ENCODE measurements at regions not wholly inside any gene's neighbourhood (a gene's known extent, or its start where the extent isn't known, plus 50 kb on each side); places are given as distances from the start of the nearest gene placed in this dataset. TPM values are rescaled to one million over a fixed set of nuclear protein-coding genes. Genes with fewer than 3 reads are reported as not detected.

GRCh38 chr4:37165844-37166243 is 78.7 kb upstream of the NWD2 start:
- Histone ChIP-seq H3K36me3 (replicated peaks; ENCODE audit: insufficient read depth, low read depth) (no peaks in the 10 kb centered on the region), H3K9me3 (ENCODE audit: low read depth) (no peaks in the 10 kb centered on the region), H3K9me2 (replicated peaks; ENCODE audit: insufficient read depth) (no peaks in the 10 kb centered on the region), H4K20me1 (ENCODE audit: insufficient read depth, poor library complexity, severe bottlenecking) (no peaks in the 10 kb centered on the region), H2AFZ (no peak overlapping the region), H3K4me2 (no peak overlapping the region), H3K4me1 (ENCODE audit: insufficient read depth) (no peaks in the 10 kb centered on the region), H3K79me2 (no peaks in the 10 kb centered on the region), H3K4me3 (no peak overlapping the region), H3K27me3 (peaks cover 8% of the 10 kb centered on the region), H3K27ac (no peak overlapping the region)
- DNase-seq (ENCODE audit: low spot score) = no peak
- TF ChIP-seq EZH2 (IDR thresholded peaks at IDR 0.05; ENCODE audit: borderline replicate concordance) = no peak
- no peak for TF ChIP-seq EZH2phosphoT487 (IDR thresholded peaks at IDR 0.05; ENCODE audit: low read depth, severe bottlenecking, unreplicated experiment)
- TF ChIP-seq CTCF (IDR thresholded peaks at IDR 0.05; ENCODE audit: poor library complexity) = no peak
- WGBS (ENCODE audit: low lambda C conversion rate, missing lambda C conversion rate) = 92% methylated on average over 3 of the region's 3 CpGs

GRCh38 chr4:37169956-37170355 is 74.6 kb upstream of the NWD2 start:
- Histone ChIP-seq H3K27me3 (peaks cover 7% of the 10 kb centered on the region), H4K20me1 (ENCODE audit: insufficient read depth, poor library complexity, severe bottlenecking) (no peaks in the 10 kb centered on the region), H3K9me2 (replicated peaks; ENCODE audit: insufficient read depth) (no peaks in the 10 kb centered on the region), H3K4me3 (no peak overlapping the region), H3K27ac (no peak overlapping the region), H3K4me2 (no peak overlapping the region), H2AFZ (no peak overlapping the region), H3K9me3 (ENCODE audit: low read depth) (no peaks in the 10 kb centered on the region), H3K4me1 (ENCODE audit: insufficient read depth) (no peaks in the 10 kb centered on the region), H3K36me3 (replicated peaks; ENCODE audit: insufficient read depth, low read depth) (no peaks in the 10 kb centered on the region), H3K79me2 (no peaks in the 10 kb centered on the region)
- WGBS (ENCODE audit: low lambda C conversion rate, missing lambda C conversion rate) = 83% methylated on average over 5 of the region's 5 CpGs
- DNase-seq (ENCODE audit: low spot score) = no peak
- no peak for TF ChIP-seq EZH2phosphoT487 (IDR thresholded peaks at IDR 0.05; ENCODE audit: low read depth, severe bottlenecking, unreplicated experiment)
- no peak for TF ChIP-seq CTCF (IDR thresholded peaks at IDR 0.05; ENCODE audit: poor library complexity)
- TF ChIP-seq EZH2 (IDR thresholded peaks at IDR 0.05; ENCODE audit: borderline replicate concordance) = no peak

GRCh38 chr4:37188100-37188499 is 56.4 kb upstream of the NWD2 start:
- Histone ChIP-seq H3K79me2 (no peaks in the 10 kb centered on the region), H3K36me3 (replicated peaks; ENCODE audit: insufficient read depth, low read depth) (no peaks in the 10 kb centered on the region), H3K4me3 (no peak overlapping the region), H3K9me3 (ENCODE audit: low read depth) (no peaks in the 10 kb centered on the region), H3K27ac (no peak overlapping the region), H3K4me2 (no peak overlapping the region), H2AFZ (no peak overlapping the region), H3K27me3 (no peaks in the 10 kb centered on the region), H3K4me1 (ENCODE audit: insufficient read depth) (no peaks in the 10 kb centered on the region), H4K20me1 (ENCODE audit: insufficient read depth, poor library complexity, severe bottlenecking) (no peaks in the 10 kb centered on the region), H3K9me2 (replicated peaks; ENCODE audit: insufficient read depth) (no peaks in the 10 kb centered on the region)
- 75% methylated on average over 10 of the region's 10 CpGs for WGBS (ENCODE audit: low lambda C conversion rate, missing lambda C conversion rate)
- TF ChIP-seq EZH2phosphoT487 (IDR thresholded peaks at IDR 0.05; ENCODE audit: low read depth, severe bottlenecking, unreplicated experiment) (no peak), EZH2 (IDR thresholded peaks at IDR 0.05; ENCODE audit: borderline replicate concordance) (no peak), CTCF (IDR thresholded peaks at IDR 0.05; ENCODE audit: poor library complexity) (peak; percentile 6)
- DNase-seq (ENCODE audit: low spot score) = no peak

Small RNAs in the stretch of these regions (microRNA-seq; reads per million reads assigned to microRNA genes)
- gene MIR1255B1 = not detected

Data from hepatocyte (in vitro differentiated cells).